GM12878 (cell line): ENCODE measurements at regions not wholly inside any gene's neighbourhood (a gene's known extent, or its start where the extent isn't known, plus 50 kb on each side); places are given as distances from the start of the nearest gene placed in this dataset.

Source experiments
- BHLHE40 ChIP-seq, 2 experiments: fragments of 450-650 bp in 1 of 2; IDR thresholded peaks; 2 replicates each; pipeline ENCODE4 v1.6.1; 2011 to 2017; ENCODE audit warnings: low read depth in 2 of 2, borderline replicate concordance in 1 of 2, improper control_type of control experiment in 1 of 2, low read length in 1 of 2, mild to moderate bottlenecking in 1 of 2
- CHD2 ChIP-seq: IDR thresholded peaks from 2 replicates; pipeline ENCODE4 v1.6.1; 2011; ENCODE audit warnings: low read depth, low read length, improper control_type of control experiment, borderline replicate concordance
- CREB1 ChIP-seq: IDR thresholded peaks from 2 replicates; pipeline ENCODE4 v1.6.1; 2012; ENCODE audit warnings: low read depth, mild to moderate bottlenecking, inconsistent platforms
- CREM ChIP-seq: IDR thresholded peaks from 2 replicates; pipeline ENCODE4 v1.6.1; 2014; ENCODE audit warnings: antibody characterized with exemption, low read depth
- EZH2 ChIP-seq: IDR thresholded peaks from 2 replicates; pipeline ENCODE4 v1.6.1; 2012; ENCODE audit warnings: low read depth, mild to moderate bottlenecking, control low read depth, inconsistent platforms, low read length, borderline replicate concordance; ENCODE audit not compliant: control insufficient read depth
- HDAC2 ChIP-seq: fragments of 200-600 bp; sonication (generic); IDR thresholded peaks from 2 replicates; pipeline ENCODE4 v1.6.1; 2017
- KDM1A ChIP-seq: fragments of 200-600 bp; sonication (generic); IDR thresholded peaks from 2 replicates; pipeline ENCODE4 v1.6.1; 2016; ENCODE audit warnings: borderline replicate concordance
- MXI1 ChIP-seq: fragments of 150-350 bp; IDR thresholded peaks from 2 replicates; pipeline ENCODE4 v1.6.1; 2011; ENCODE audit warnings: low read depth, mild to moderate bottlenecking, inconsistent platforms, low read length, improper control_type of control experiment
- MYC ChIP-seq: IDR thresholded peaks from 2 replicates; pipeline ENCODE4 v1.6.1; 2011; ENCODE audit warnings: mild to moderate bottlenecking, low read length, moderate library complexity, inconsistent platforms; ENCODE audit not compliant: insufficient read depth, insufficient replicate concordance, insufficient read length, severe bottlenecking
- NFIC ChIP-seq: IDR thresholded peaks from 2 replicates; pipeline ENCODE4 v1.6.1; 2012; ENCODE audit warnings: low read depth, mild to moderate bottlenecking, inconsistent platforms, low read length, moderate library complexity
- NFYB ChIP-seq: IDR thresholded peaks from 2 replicates; pipeline ENCODE4 v1.6.1; 2011; ENCODE audit warnings: low read depth, mild to moderate bottlenecking, low read length, improper control_type of control experiment, moderate library complexity; ENCODE audit not compliant: insufficient read depth
- NR2F1 ChIP-seq: fragments of 450-650 bp; conservative IDR thresholded peaks from 2 replicates; pipeline ENCODE4 v1.6.1; 2017; ENCODE audit warnings: mild to moderate bottlenecking
- POLR2AphosphoS2 ChIP-seq: IDR thresholded peaks from 2 replicates; pipeline ENCODE4 v1.6.1; 2011; ENCODE audit warnings: low read depth, mild to moderate bottlenecking, low read length, improper control_type of control experiment, moderate library complexity
- POLR2AphosphoS5 ChIP-seq: IDR thresholded peaks from 2 replicates; pipeline ENCODE4 v1.6.1; 2011; ENCODE audit warnings: mild to moderate bottlenecking, low read length, inconsistent platforms
- RB1 ChIP-seq: fragments of 450-650 bp; formaldehyde crosslinking; IDR thresholded peaks from 2 replicates; pipeline ENCODE4 v1.6.1; 2017; ENCODE audit warnings: mild to moderate bottlenecking, borderline replicate concordance
- RCOR1 ChIP-seq: conservative IDR thresholded peaks from 2 replicates; pipeline ENCODE4 v1.6.1; 2012; ENCODE audit warnings: low read depth, low read length, improper control_type of control experiment
- SMC3 ChIP-seq: IDR thresholded peaks from 2 replicates; pipeline ENCODE4 v1.6.1; 2011; ENCODE audit warnings: low read length, improper control_type of control experiment, borderline replicate concordance
- SP1 ChIP-seq: IDR thresholded peaks from one replicate; pipeline ENCODE4 v1.6.1; 2011; ENCODE audit warnings: low read depth, low read length
- SUZ12 ChIP-seq: fragments of 200-600 bp; sonication (generic); IDR thresholded peaks from one replicate; pipeline ENCODE4 v1.6.1; 2018; ENCODE audit warnings: antibody characterized with exemption, mild to moderate bottlenecking; ENCODE audit not compliant: unreplicated experiment
- ZBED1 ChIP-seq: IDR thresholded peaks from 2 replicates; pipeline ENCODE4 v1.6.1; 2016; ENCODE audit warnings: borderline replicate concordance
- TF ChIP-seq, protein P1 (sequence below): fragments of 450-650 bp; formaldehyde crosslinking; IDR thresholded peaks from 2 replicates; pipeline ENCODE4 v1.5.0; 2022; ENCODE audit warnings: mild to moderate bottlenecking, missing genetic modification characterization
- TF ChIP-seq, protein P2 (sequence below): fragments of 450-650 bp; IDR thresholded peaks from 2 replicates; pipeline ENCODE4 v1.6.1; 2017; ENCODE audit warnings: borderline replicate concordance
- TF ChIP-seq, protein P3 (sequence below): fragments of 450-650 bp; IDR thresholded peaks from 2 replicates; pipeline ENCODE4 v1.6.1; 2017; ENCODE audit warnings: mild to moderate bottlenecking, moderate library complexity

DNA sequence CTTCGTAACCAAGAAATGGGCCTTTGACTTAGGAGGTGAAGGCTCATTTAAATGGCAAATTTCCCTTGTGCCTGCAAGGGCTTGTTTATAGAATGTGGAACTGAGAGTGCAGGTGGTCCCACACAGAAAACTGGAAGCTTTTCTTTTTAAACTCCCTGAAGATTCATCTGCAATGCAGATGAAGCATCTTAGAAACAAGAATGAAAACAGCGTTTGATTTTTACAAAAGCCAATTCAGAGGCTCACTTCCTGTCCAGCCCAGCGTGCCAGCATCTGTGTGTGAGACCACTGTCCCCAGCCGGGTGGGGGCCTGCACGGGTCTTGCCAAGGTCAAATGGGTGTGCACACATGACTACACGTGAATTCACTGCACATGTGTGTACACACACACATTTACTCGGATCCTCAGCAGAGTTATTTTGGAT lies 94.7 kb downstream of the LINGO1 start (continued):
- TF ChIP-seq, protein P1, sequence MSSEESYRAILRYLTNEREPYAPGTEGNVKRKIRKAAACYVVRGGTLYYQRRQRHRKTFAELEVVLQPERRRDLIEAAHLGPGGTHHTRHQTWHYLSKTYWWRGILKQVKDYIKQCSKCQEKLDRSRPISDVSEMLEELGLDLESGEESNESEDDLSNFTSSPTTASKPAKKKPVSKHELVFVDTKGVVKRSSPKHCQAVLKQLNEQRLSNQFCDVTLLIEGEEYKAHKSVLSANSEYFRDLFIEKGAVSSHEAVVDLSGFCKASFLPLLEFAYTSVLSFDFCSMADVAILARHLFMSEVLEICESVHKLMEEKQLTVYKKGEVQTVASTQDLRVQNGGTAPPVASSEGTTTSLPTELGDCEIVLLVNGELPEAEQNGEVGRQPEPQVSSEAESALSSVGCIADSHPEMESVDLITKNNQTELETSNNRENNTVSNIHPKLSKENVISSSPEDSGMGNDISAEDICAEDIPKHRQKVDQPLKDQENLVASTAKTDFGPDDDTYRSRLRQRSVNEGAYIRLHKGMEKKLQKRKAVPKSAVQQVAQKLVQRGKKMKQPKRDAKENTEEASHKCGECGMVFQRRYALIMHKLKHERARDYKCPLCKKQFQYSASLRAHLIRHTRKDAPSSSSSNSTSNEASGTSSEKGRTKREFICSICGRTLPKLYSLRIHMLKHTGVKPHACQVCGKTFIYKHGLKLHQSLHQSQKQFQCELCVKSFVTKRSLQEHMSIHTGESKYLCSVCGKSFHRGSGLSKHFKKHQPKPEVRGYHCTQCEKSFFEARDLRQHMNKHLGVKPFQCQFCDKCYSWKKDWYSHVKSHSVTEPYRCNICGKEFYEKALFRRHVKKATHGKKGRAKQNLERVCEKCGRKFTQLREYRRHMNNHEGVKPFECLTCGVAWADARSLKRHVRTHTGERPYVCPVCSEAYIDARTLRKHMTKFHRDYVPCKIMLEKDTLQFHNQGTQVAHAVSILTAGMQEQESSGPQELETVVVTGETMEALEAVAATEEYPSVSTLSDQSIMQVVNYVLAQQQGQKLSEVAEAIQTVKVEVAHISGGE: no peak
- TF ChIP-seq NFIC (no peak; the same call in 1 of the 2 replicates), BHLHE40 (IDR thresholded peaks at IDR 0.05; ENCODE audit: borderline replicate concordance in 1 of 2, low read depth in 2 of 2, low read length in 1 of 2) (peak; percentile 52 to 82; a peak in 3 of 4 replicates), EZH2 (no peak), CHD2 (no peak; the same call in 1 of the 2 replicates), SP1 (no peak), SUZ12 (no peak), CREM (no peak), POLR2AphosphoS5 (no peak), MXI1 (peak; percentile 77), HDAC2 (no peak), MYC (no peak), KDM1A (no peak), RB1 (no peak), ZBED1 (no peak), SMC3 (no peak), NFYB (no peak), POLR2AphosphoS2 (no peak), NR2F1 (peak; percentile 62; the same call in 1 of the 2 replicates), RCOR1 (no peak; the same call in 1 of the 2 replicates), CREB1 (no peak)
- TF ChIP-seq, protein P2, sequence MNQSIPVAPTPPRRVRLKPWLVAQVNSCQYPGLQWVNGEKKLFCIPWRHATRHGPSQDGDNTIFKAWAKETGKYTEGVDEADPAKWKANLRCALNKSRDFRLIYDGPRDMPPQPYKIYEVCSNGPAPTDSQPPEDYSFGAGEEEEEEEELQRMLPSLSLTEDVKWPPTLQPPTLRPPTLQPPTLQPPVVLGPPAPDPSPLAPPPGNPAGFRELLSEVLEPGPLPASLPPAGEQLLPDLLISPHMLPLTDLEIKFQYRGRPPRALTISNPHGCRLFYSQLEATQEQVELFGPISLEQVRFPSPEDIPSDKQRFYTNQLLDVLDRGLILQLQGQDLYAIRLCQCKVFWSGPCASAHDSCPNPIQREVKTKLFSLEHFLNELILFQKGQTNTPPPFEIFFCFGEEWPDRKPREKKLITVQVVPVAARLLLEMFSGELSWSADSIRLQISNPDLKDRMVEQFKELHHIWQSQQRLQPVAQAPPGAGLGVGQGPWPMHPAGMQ: no peak
- TF ChIP-seq, protein P3, sequence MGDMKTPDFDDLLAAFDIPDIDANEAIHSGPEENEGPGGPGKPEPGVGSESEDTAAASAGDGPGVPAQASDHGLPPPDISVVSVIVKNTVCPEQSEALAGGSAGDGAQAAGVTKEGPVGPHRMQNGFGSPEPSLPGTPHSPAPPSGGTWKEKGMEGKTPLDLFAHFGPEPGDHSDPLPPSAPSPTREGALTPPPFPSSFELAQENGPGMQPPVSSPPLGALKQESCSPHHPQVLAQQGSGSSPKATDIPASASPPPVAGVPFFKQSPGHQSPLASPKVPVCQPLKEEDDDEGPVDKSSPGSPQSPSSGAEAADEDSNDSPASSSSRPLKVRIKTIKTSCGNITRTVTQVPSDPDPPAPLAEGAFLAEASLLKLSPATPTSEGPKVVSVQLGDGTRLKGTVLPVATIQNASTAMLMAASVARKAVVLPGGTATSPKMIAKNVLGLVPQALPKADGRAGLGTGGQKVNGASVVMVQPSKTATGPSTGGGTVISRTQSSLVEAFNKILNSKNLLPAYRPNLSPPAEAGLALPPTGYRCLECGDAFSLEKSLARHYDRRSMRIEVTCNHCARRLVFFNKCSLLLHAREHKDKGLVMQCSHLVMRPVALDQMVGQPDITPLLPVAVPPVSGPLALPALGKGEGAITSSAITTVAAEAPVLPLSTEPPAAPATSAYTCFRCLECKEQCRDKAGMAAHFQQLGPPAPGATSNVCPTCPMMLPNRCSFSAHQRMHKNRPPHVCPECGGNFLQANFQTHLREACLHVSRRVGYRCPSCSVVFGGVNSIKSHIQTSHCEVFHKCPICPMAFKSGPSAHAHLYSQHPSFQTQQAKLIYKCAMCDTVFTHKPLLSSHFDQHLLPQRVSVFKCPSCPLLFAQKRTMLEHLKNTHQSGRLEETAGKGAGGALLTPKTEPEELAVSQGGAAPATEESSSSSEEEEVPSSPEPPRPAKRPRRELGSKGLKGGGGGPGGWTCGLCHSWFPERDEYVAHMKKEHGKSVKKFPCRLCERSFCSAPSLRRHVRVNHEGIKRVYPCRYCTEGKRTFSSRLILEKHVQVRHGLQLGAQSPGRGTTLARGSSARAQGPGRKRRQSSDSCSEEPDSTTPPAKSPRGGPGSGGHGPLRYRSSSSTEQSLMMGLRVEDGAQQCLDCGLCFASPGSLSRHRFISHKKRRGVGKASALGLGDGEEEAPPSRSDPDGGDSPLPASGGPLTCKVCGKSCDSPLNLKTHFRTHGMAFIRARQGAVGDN: no peak
